GM23338 (cell line): ENCODE measurements at regions not wholly inside any gene's neighbourhood (a gene's known extent, or its start where the extent isn't known, plus 50 kb on each side); places are given as distances from the start of the nearest gene placed in this dataset.

Experiments
- CREB1 ChIP-seq: fragments of 250-450 bp; sonication (Bioruptor Pico); IDR thresholded peaks from 2 replicates; pipeline ENCODE4 v1.5.0; 2020; ENCODE audit warnings: low read depth, mild to moderate bottlenecking, moderate library complexity
- CTCF ChIP-seq, 2 experiments: fragments of 200-600 bp in 1 of 2; sonication (generic) in 1 of 2; conservative IDR thresholded peaks; 2 replicates each; pipeline versions ENCODE4 v1.5.1 to v1.6.1; 2016 to 2017; ENCODE audit warnings: antibody characterized with exemption in 2 of 2, low read depth in 2 of 2, mild to moderate bottlenecking in 2 of 2, moderate library complexity in 1 of 2
- EZH2 ChIP-seq: fragments of 200-600 bp; sonication (generic); IDR thresholded peaks from one replicate; pipeline ENCODE4 v1.8.0; 2017; ENCODE audit warnings: antibody characterized with exemption, mild to moderate bottlenecking, low read depth; ENCODE audit not compliant: unreplicated experiment
- EZH2phosphoT487 ChIP-seq: fragments of 200-600 bp; sonication (generic); IDR thresholded peaks from one replicate; pipeline ENCODE4 v1.8.1; 2018; ENCODE audit warnings: antibody characterized with exemption; ENCODE audit not compliant: unreplicated experiment
- NANOG ChIP-seq: IDR thresholded peaks from 2 replicates; pipeline ENCODE4 v1.6.1; 2016; ENCODE audit warnings: antibody characterized with exemption, borderline replicate concordance
- POLR2AphosphoS5 ChIP-seq: IDR thresholded peaks from 2 replicates; pipeline ENCODE4 v1.6.1; 2016; ENCODE audit warnings: antibody characterized with exemption, low read depth
- STAT1 ChIP-seq: IDR thresholded peaks from one replicate; pipeline ENCODE4 v1.6.1; 2016; ENCODE audit warnings: antibody characterized with exemption; ENCODE audit not compliant: unreplicated experiment
- ZNF462 ChIP-seq: fragments of 250-450 bp; sonication (Bioruptor Pico); IDR thresholded peaks from 2 replicates; pipeline ENCODE4 v1.5.0; 2020; ENCODE audit warnings: mild to moderate bottlenecking, moderate library complexity
- TF ChIP-seq, protein P1 (sequence below): IDR thresholded peaks from one replicate; pipeline ENCODE4 v1.6.1; 2018; ENCODE audit warnings: antibody characterized with exemption; ENCODE audit not compliant: unreplicated experiment
- TF ChIP-seq, protein P2 (sequence below): IDR thresholded peaks from 2 replicates; pipeline ENCODE4 v1.6.1; 2016; ENCODE audit warnings: antibody characterized with exemption

- TF ChIP-seq EZH2 (no peak), CTCF (conservative IDR thresholded peaks at IDR 0.05; ENCODE audit: low read depth in 2 of 2) (no peak), STAT1 (no peak), EZH2phosphoT487 (no peak), CREB1 (CRISPR knock-in tag) (no peak), NANOG (no peak), POLR2AphosphoS5 (no peak), ZNF462 (CRISPR knock-in tag) (no peak)
- TF ChIP-seq, protein P1, sequence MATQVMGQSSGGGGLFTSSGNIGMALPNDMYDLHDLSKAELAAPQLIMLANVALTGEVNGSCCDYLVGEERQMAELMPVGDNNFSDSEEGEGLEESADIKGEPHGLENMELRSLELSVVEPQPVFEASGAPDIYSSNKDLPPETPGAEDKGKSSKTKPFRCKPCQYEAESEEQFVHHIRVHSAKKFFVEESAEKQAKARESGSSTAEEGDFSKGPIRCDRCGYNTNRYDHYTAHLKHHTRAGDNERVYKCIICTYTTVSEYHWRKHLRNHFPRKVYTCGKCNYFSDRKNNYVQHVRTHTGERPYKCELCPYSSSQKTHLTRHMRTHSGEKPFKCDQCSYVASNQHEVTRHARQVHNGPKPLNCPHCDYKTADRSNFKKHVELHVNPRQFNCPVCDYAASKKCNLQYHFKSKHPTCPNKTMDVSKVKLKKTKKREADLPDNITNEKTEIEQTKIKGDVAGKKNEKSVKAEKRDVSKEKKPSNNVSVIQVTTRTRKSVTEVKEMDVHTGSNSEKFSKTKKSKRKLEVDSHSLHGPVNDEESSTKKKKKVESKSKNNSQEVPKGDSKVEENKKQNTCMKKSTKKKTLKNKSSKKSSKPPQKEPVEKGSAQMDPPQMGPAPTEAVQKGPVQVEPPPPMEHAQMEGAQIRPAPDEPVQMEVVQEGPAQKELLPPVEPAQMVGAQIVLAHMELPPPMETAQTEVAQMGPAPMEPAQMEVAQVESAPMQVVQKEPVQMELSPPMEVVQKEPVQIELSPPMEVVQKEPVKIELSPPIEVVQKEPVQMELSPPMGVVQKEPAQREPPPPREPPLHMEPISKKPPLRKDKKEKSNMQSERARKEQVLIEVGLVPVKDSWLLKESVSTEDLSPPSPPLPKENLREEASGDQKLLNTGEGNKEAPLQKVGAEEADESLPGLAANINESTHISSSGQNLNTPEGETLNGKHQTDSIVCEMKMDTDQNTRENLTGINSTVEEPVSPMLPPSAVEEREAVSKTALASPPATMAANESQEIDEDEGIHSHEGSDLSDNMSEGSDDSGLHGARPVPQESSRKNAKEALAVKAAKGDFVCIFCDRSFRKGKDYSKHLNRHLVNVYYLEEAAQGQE: no peak
- TF ChIP-seq, protein P2, sequence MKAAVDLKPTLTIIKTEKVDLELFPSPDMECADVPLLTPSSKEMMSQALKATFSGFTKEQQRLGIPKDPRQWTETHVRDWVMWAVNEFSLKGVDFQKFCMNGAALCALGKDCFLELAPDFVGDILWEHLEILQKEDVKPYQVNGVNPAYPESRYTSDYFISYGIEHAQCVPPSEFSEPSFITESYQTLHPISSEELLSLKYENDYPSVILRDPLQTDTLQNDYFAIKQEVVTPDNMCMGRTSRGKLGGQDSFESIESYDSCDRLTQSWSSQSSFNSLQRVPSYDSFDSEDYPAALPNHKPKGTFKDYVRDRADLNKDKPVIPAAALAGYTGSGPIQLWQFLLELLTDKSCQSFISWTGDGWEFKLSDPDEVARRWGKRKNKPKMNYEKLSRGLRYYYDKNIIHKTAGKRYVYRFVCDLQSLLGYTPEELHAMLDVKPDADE: no peak
These were observed 685.3 kb downstream of the TRIML1 start for GRCh38 chr4:188824553-188824952.
